ENCODE measurements at regions not wholly inside any gene's neighbourhood (a gene's known extent, or its start where the extent isn't known, plus 50 kb on each side); places are given as distances from the start of the nearest gene placed in this dataset.

GRCh38 chr16:51685498-51685897 lies 534.4 kb upstream of the SALL1 start:
- TF ChIP-seq EZH2 (IDR thresholded peaks at IDR 0.05) (no peak), POLR2AphosphoS5 (IDR thresholded peaks at IDR 0.05; ENCODE audit: borderline replicate concordance, low read depth, low read length) (no peak)

All from SK-N-MC (cell line).